GM12878 (cell line): ENCODE measurements at regions not wholly inside any gene's neighbourhood (a gene's known extent, or its start where the extent isn't known, plus 50 kb on each side); places are given as distances from the start of the nearest gene placed in this dataset.
A peak's percentile ranks its signal among the peaks of the same experiment; 100 is the strongest.

Experiments
- ATAC-seq: fragments of 200-7000 bp; cut with Tn5 transposase; 3 replicates; pipeline ENCODE4 v1.9.1; 2020; ENCODE audit warnings: mild to moderate bottlenecking, moderate library complexity
- BruUV-seq: library from RNA; stranded (reverse); fragments of 400-500 nt; replicated peaks from 2 replicates; lab custom pipeline; 2021; lab: Mats Ljungman, UMichigan
- CTCF ChIA-PET: fragments of 300-600 bp; sonication (Branson Sonifier 250); formaldehyde crosslinking; extraction: SDS; loops from one replicate; lab custom pipeline; 2021; ENCODE audit warnings: inconsistent platforms; lab: Yijun Ruan, JAX
- POLR2A ChIA-PET: fragments of 350-600 bp; formaldehyde crosslinking; extraction: SDS; loops from one replicate; lab custom pipeline; 2021; ENCODE audit warnings: inconsistent platforms; lab: Charles Lee
- RAD21 ChIA-PET: fragments of 300-600 bp; sonication (Branson Sonifier 250); formaldehyde crosslinking; loops from one replicate; lab custom pipeline; 2023; ENCODE audit warnings: antibody characterized with exemption; ENCODE audit not compliant: unreplicated experiment; lab: Charles Lee
- SMC1A ChIA-PET: fragments of 300-600 bp; sonication (Branson Sonifier 250); formaldehyde crosslinking; loops from one replicate; lab custom pipeline; 2023; ENCODE audit not compliant: unreplicated experiment, uncharacterized antibody; lab: Charles Lee
- DNase-seq: peaks from one replicate; pipeline ENCODE4 v3.0.0-alpha.2; 2011; ENCODE audit warnings: low read depth, low spot score
- FAIRE-seq: peaks from 3 replicates; lab custom pipeline; 2011; peaks lifted over from hg19 to GRCh38; lab: Jason Lieb, UNC
- H2AFZ ChIP-seq: 2 replicates; pipeline ENCODE4 v1.6.0; 2011; ENCODE audit warnings: low read depth, low read length, control low read depth; ENCODE audit not compliant: control insufficient read depth
- H3K27ac ChIP-seq: 2 replicates; pipeline ENCODE4 v1.5.1; 2011; ENCODE audit warnings: control low read depth; ENCODE audit not compliant: control insufficient read depth, insufficient read depth
- H3K27me3 ChIP-seq, 2 experiments: replicated peaks in 1 of 2; 2 replicates each; pipeline versions ENCODE4 v1.6.0 to v1.6.1; 2011; ENCODE audit warnings: low read length in 1 of 2; ENCODE audit not compliant: control insufficient read depth in 2 of 2, insufficient read depth in 2 of 2
- H3K36me3 ChIP-seq, 2 experiments: 2 replicates each; pipeline ENCODE4 v1.5.1; 2011; ENCODE audit warnings: low read length in 1 of 2; ENCODE audit not compliant: control insufficient read depth in 2 of 2, insufficient read depth in 2 of 2
- H3K4me1 ChIP-seq: 2 replicates; pipeline ENCODE4 v1.6.1; 2011; ENCODE audit warnings: mild to moderate bottlenecking, low read length, moderate library complexity, mixed read lengths; ENCODE audit not compliant: control insufficient read depth, insufficient read depth
- H3K4me2 ChIP-seq: 2 replicates; pipeline ENCODE4 v1.6.0; 2011; ENCODE audit warnings: control low read depth; ENCODE audit not compliant: control insufficient read depth, insufficient read depth
- H3K4me3 ChIP-seq: fragments of 200-600 bp; sonication (generic); 2 replicates; pipeline ENCODE4 v1.5.1; 2016
- H3K79me2 ChIP-seq: 2 replicates; pipeline ENCODE4 v1.6.0; 2011; ENCODE audit warnings: low read length; ENCODE audit not compliant: control insufficient read depth, insufficient read depth
- H3K9ac ChIP-seq: 2 replicates; pipeline ENCODE4 v1.8.0; 2011; ENCODE audit warnings: low read length, control low read depth, mixed read lengths; ENCODE audit not compliant: control insufficient read depth, insufficient read depth
- H3K9me3 ChIP-seq: replicated peaks from 3 replicates; pipeline ENCODE4 v1.5.1; 2011; ENCODE audit warnings: mild to moderate bottlenecking, low read length; ENCODE audit not compliant: control insufficient read depth, insufficient read depth
- H4K20me1 ChIP-seq: 2 replicates; pipeline ENCODE4 v1.6.0; 2011; ENCODE audit not compliant: control insufficient read depth, insufficient read depth
- BHLHE40 ChIP-seq, 2 experiments: fragments of 450-650 bp in 1 of 2; IDR thresholded peaks; 2 replicates each; pipeline ENCODE4 v1.6.1; 2011 to 2017; ENCODE audit warnings: low read depth in 2 of 2, borderline replicate concordance in 1 of 2, improper control_type of control experiment in 1 of 2, low read length in 1 of 2, mild to moderate bottlenecking in 1 of 2
- CTCF ChIP-seq, 3 experiments: IDR thresholded peaks in 2 of 3; conservative IDR thresholded peaks in 1 of 3; 2 replicates each; pipeline ENCODE4 v1.5.1; 2011; ENCODE audit warnings: low read depth in 3 of 3, low read length in 3 of 3, mild to moderate bottlenecking in 3 of 3, control low read depth in 2 of 3, moderate library complexity in 2 of 3, inconsistent platforms in 1 of 3, mixed read lengths in 1 of 3; ENCODE audit not compliant: control insufficient read depth in 2 of 3, insufficient read depth in 1 of 3; ENCODE audit errors: extremely low read depth in 1 of 3
- E2F4 ChIP-seq: IDR thresholded peaks from 2 replicates; pipeline ENCODE4 v1.6.1; 2012; ENCODE audit warnings: low read depth, low read length, improper control_type of control experiment
- PKNOX1 ChIP-seq: fragments of 450-650 bp; IDR thresholded peaks from 2 replicates; pipeline ENCODE4 v1.6.1; 2016; ENCODE audit warnings: mild to moderate bottlenecking
- RELB ChIP-seq: fragments of 450-650 bp; IDR thresholded peaks from 2 replicates; pipeline ENCODE4 v1.6.1; 2017; ENCODE audit warnings: low read depth, mild to moderate bottlenecking, moderate library complexity
- SP1 ChIP-seq: IDR thresholded peaks from one replicate; pipeline ENCODE4 v1.6.1; 2011; ENCODE audit warnings: low read depth, low read length
- SREBF1 ChIP-seq: IDR thresholded peaks from 2 replicates; pipeline ENCODE4 v1.6.1; 2012; ENCODE audit warnings: mild to moderate bottlenecking, low read length
- SREBF2 ChIP-seq: IDR thresholded peaks from 2 replicates; pipeline ENCODE4 v1.6.1; 2012; ENCODE audit warnings: mild to moderate bottlenecking, low read length
- ZNF217 ChIP-seq: fragments of 450-650 bp; IDR thresholded peaks from 2 replicates; pipeline ENCODE4 v1.6.1; 2017; ENCODE audit warnings: antibody characterized with exemption, mild to moderate bottlenecking
- WGBS: methylation state at CpG from one replicate; pipeline ENCODE4 v1.1.6; 2016; ENCODE audit warnings: low lambda C conversion rate; ENCODE audit not compliant: insufficient replicate concordance, insufficient coverage; ENCODE audit errors: missing lambda C conversion rate; 5-methylcytosine and 5-hydroxymethylcytosine counted together
- in situ Hi-C: fragments of 300-500 bp; cut with MboI; formaldehyde crosslinking; loops from 9 replicates; pipeline ENCODE4 v1.14.3; 2018; ENCODE audit warnings: mixed read lengths
- intact Hi-C: fragments of 100-400 bp; cut with micrococcal nuclease; formaldehyde crosslinking; loops from one replicate; pipeline ENCODE4 v1.14.2; 2022; ENCODE audit not compliant: unreplicated experiment

- in situ Hi-C loops: no loop called here
- ATAC-seq (no peak), FAIRE-seq (no peak)
- Histone ChIP-seq H3K36me3 (no peaks in the 10 kb centered on the region), H3K4me1 (no peaks in the 10 kb centered on the region), H3K79me2 (no peaks in the 10 kb centered on the region), H4K20me1 (no peaks in the 10 kb centered on the region), H2AFZ (no peak overlapping the region)
- TF ChIP-seq BHLHE40 (IDR thresholded peaks at IDR 0.05; ENCODE audit: borderline replicate concordance in 1 of 2, low read depth in 2 of 2, low read length in 1 of 2) (no peak), SP1 (no peak), ZNF217 (no peak), SREBF1 (no peak)
- TF ChIP-seq, all 136 proteins: peak for 0
- ChIA-PET RAD21 (no interaction called here), POLR2A (interaction anchor here (0.6 kb wide), 1 partner anchor 887 kb away, joined by 12 read pairs; no protein-coding TSS in a partner anchor), CTCF (interaction anchor here (0.8 kb wide), 1 partner anchor 12 kb away, joined by 3 read pairs; no protein-coding TSS in a partner anchor), SMC1A (interaction anchor here (1.2 kb wide), 1 partner anchor 13 kb away, joined by 4 read pairs; no protein-coding TSS in a partner anchor)
- intact Hi-C loops: no loop called here
- no peak overlapping the region for H3K4me2 ChIP-seq
- H3K27ac ChIP-seq: no peak overlapping the region
- no TSS peak for BruUV-seq
- H3K4me3 ChIP-seq: no peak overlapping the region
- no peak overlapping the region for H3K9ac ChIP-seq
- H3K9me3 ChIP-seq: no peaks in the 10 kb centered on the region
- DNase-seq: no peak
- H3K27me3 ChIP-seq: no peaks in the 10 kb centered on the region; a peak in 2 of 4 replicates
These were observed 144.0 kb upstream of the MYRIP start for GRCh38 chr3:39665441-39665840.

GRCh38 chr3:39668420-39668819, 141.0 kb upstream of the MYRIP start:
- WGBS: 0% methylated on average over 5 of the region's 5 CpGs
- ChIA-PET CTCF (interaction anchor here (1.2 to 1.4 kb wide), 2 partner anchors 319 to 511 kb away, joined by 3 read pairs; no protein-coding TSS in a partner anchor), SMC1A (interaction anchor here (0.9 kb wide), 1 partner anchor 29 kb away, joined by 3 read pairs; no protein-coding TSS in a partner anchor), RAD21 (no interaction called here), POLR2A (no interaction called here)
- H3K4me1 ChIP-seq: no peaks in the 10 kb centered on the region
- H3K79me2 ChIP-seq: no peaks in the 10 kb centered on the region
- DNase-seq (no peak), FAIRE-seq (no peak), ATAC-seq (peak; percentile 85)
- H3K4me3 ChIP-seq: no peak overlapping the region
- H3K9ac ChIP-seq: no peak overlapping the region
- H2AFZ ChIP-seq: no peak overlapping the region
- no peaks in the 10 kb centered on the region for H4K20me1 ChIP-seq
- no peak overlapping the region for H3K4me2 ChIP-seq
- intact Hi-C loops: loop anchor here (1.0 kb wide), 2 partner anchors 322 to 511 kb away; no protein-coding TSS in a partner anchor
- no TSS peak for BruUV-seq
- no peaks in the 10 kb centered on the region for H3K9me3 ChIP-seq
- H3K36me3 ChIP-seq: no peaks in the 10 kb centered on the region
- H3K27ac ChIP-seq: no peak overlapping the region
- no peaks in the 10 kb centered on the region; a peak in 2 of 4 replicates for H3K27me3 ChIP-seq
- in situ Hi-C loops: no loop called here
- TF ChIP-seq E2F4 (no peak), PKNOX1 (no peak), CTCF (IDR thresholded peaks at IDR 0.05 in 2 of 3, conservative IDR thresholded peaks at IDR 0.05 in 1 of 3; ENCODE audit: control insufficient read depth in 2 of 3, extremely low read depth in 1 of 3, insufficient read depth in 1 of 3, low read depth in 3 of 3, low read length in 3 of 3) (peak; percentile 53 to 60 (median 58)), SREBF2 (no peak), RELB (no peak)
